ENCODE measurements at regions not wholly inside any gene's neighbourhood (a gene's known extent, or its start where the extent isn't known, plus 50 kb on each side); places are given as distances from the start of the nearest gene placed in this dataset.

- DNase-seq (ENCODE audit: low read depth, low spot score): peak; percentile 92
- no peak overlapping the region for H3K9ac ChIP-seq (ENCODE audit: insufficient read length)
- peak overlapping the region; percentile 50 for H3K4me3 ChIP-seq
- TF ChIP-seq EZH2 (IDR thresholded peaks at IDR 0.05) (no peak), POLR2AphosphoS5 (IDR thresholded peaks at IDR 0.05; ENCODE audit: borderline replicate concordance, low read depth, low read length) (peak; percentile 52; the same call in 1 of the 2 replicates), FOXP2 (optimal IDR thresholded peaks at IDR 0.05; ENCODE audit: control extremely low read depth, extremely low read length, insufficient read depth) (peak; percentile 38)
- peaks cover 3% of the 10 kb centered on the region for H3K36me3 ChIP-seq (ENCODE audit: insufficient read depth, low read length)
- H3K9me3 ChIP-seq (ENCODE audit: low read depth, low read length): no peaks in the 10 kb centered on the region
- peak overlapping the region; percentile 73 for H3K27ac ChIP-seq
Measured at GRCh38 chr4:159677521-159677920, 574.6 kb downstream of the RAPGEF2 start.

GRCh38 chr4:159682996-159683395, 580.1 kb downstream of the RAPGEF2 start:
- Histone ChIP-seq H3K27ac (no peak overlapping the region), H3K9me3 (ENCODE audit: low read depth, low read length) (no peaks in the 10 kb centered on the region), H3K4me3 (no peak overlapping the region), H3K9ac (ENCODE audit: insufficient read length) (no peak overlapping the region), H3K36me3 (ENCODE audit: insufficient read depth, low read length) (peaks cover 3% of the 10 kb centered on the region)
- TF ChIP-seq EZH2 (IDR thresholded peaks at IDR 0.05): no peak
- no peak for TF ChIP-seq POLR2AphosphoS5 (IDR thresholded peaks at IDR 0.05; ENCODE audit: borderline replicate concordance, low read depth, low read length)
- no peak for TF ChIP-seq FOXP2 (optimal IDR thresholded peaks at IDR 0.05; ENCODE audit: control extremely low read depth, extremely low read length, insufficient read depth)
- no peak for DNase-seq (ENCODE audit: low read depth, low spot score)

DNA sequence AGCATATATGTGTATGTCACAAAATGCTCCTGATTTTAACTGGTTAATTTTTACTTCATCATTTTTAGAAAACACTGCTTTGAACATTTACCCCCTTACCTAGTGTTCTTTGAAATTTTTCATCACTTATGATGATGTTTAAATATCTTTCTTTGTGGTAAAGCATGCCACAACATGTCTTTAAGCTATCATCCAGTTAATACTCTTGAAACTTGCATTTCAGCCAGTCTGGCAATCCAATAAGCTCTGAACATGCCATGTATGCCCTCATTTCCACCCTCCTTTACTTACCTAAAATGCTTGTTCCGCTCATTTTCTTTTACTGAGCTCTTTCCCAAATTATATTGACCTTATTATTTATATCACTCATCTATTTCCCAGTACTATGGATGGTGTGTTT, 581.2 kb downstream of the RAPGEF2 start:
- TF ChIP-seq EZH2 (IDR thresholded peaks at IDR 0.05) (no peak), FOXP2 (optimal IDR thresholded peaks at IDR 0.05; ENCODE audit: control extremely low read depth, extremely low read length, insufficient read depth) (no peak), POLR2AphosphoS5 (IDR thresholded peaks at IDR 0.05; ENCODE audit: borderline replicate concordance, low read depth, low read length) (no peak)
- Histone ChIP-seq H3K36me3 (ENCODE audit: insufficient read depth, low read length) (peaks cover 3% of the 10 kb centered on the region), H3K9me3 (ENCODE audit: low read depth, low read length) (no peaks in the 10 kb centered on the region), H3K27ac (no peak overlapping the region), H3K4me3 (no peak overlapping the region), H3K9ac (ENCODE audit: insufficient read length) (no peak overlapping the region)
- DNase-seq (ENCODE audit: low read depth, low spot score): no peak

DNA sequence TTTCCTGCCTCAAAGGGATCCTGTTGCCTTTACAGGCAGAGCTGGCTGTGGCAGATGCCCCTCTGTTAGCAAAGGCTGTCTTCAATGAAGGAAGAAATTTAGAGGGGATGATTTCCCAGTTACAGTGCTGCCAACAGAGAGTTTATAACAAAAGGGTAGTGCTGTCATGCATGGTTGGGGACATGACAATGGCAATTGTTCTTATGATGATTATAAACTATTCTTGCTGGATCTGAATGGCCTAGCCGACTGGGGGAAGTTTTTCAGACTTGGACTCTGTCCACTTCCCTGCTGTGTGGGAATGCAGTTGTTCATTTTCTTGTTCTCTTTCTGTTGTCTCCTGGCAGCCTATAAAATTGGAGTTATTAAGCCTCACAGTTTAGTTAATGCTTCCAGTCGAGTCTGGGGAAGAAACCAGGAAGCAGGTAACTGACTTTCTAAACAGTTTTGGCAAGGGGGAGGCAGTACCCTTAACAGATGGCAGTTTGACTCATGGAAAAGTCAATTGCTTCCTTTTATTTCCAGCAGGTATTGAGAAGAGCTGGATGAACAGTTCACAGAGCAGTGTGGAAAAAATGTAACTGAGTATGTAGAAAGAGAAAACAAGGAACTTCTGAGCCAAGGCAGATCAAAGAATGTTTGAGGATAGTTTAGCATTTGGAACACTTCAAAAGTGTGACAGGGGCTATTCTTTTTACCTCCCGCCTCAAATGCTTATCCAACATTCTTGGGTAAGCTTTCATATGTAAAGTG, 582.6 kb downstream of the RAPGEF2 start:
- Histone ChIP-seq H3K9me3 (ENCODE audit: low read depth, low read length) (no peaks in the 10 kb centered on the region), H3K27ac (peak overlapping the region; percentile 69), H3K36me3 (ENCODE audit: insufficient read depth, low read length) (no peaks in the 10 kb centered on the region; the same call in 1 of the 2 replicates), H3K4me3 (peak overlapping the region; percentile 14; the same call in 1 of the 2 replicates), H3K9ac (ENCODE audit: insufficient read length) (no peak overlapping the region)
- TF ChIP-seq POLR2AphosphoS5 (IDR thresholded peaks at IDR 0.05; ENCODE audit: borderline replicate concordance, low read depth, low read length) (no peak; the same call in 1 of the 2 replicates), FOXP2 (optimal IDR thresholded peaks at IDR 0.05; ENCODE audit: control extremely low read depth, extremely low read length, insufficient read depth) (no peak), EZH2 (IDR thresholded peaks at IDR 0.05) (no peak)
- no peak for DNase-seq (ENCODE audit: low read depth, low spot score)

DNA sequence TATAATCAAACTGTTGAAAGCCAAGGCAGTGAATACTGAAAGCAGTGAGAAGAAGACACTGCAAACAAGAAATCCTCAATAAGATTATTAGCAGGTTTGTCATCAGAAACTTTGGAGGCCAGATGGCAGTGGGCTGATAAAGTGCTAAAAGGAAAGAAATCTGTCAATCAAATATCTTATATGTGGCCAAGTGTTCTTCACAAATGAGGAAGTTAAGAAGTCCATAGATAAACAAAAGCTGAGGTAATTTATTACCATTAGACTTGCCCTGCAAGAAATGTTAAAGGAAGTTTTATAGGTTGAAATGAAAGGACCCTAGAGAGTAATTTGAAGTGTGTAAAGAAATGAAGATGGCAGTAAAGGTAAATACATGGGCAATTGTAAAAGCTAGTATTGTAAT, 586.6 kb downstream of the RAPGEF2 start:
- no peak for DNase-seq (ENCODE audit: low read depth, low spot score)
- TF ChIP-seq POLR2AphosphoS5 (IDR thresholded peaks at IDR 0.05; ENCODE audit: borderline replicate concordance, low read depth, low read length) (no peak), EZH2 (IDR thresholded peaks at IDR 0.05) (no peak), FOXP2 (optimal IDR thresholded peaks at IDR 0.05; ENCODE audit: control extremely low read depth, extremely low read length, insufficient read depth) (no peak)
- Histone ChIP-seq H3K36me3 (ENCODE audit: insufficient read depth, low read length) (no peaks in the 10 kb centered on the region; the same call in 1 of the 2 replicates), H3K9me3 (ENCODE audit: low read depth, low read length) (peaks cover 3% of the 10 kb centered on the region; the same call in 1 of the 2 replicates), H3K27ac (no peak overlapping the region), H3K9ac (ENCODE audit: insufficient read length) (no peak overlapping the region), H3K4me3 (no peak overlapping the region)

DNA sequence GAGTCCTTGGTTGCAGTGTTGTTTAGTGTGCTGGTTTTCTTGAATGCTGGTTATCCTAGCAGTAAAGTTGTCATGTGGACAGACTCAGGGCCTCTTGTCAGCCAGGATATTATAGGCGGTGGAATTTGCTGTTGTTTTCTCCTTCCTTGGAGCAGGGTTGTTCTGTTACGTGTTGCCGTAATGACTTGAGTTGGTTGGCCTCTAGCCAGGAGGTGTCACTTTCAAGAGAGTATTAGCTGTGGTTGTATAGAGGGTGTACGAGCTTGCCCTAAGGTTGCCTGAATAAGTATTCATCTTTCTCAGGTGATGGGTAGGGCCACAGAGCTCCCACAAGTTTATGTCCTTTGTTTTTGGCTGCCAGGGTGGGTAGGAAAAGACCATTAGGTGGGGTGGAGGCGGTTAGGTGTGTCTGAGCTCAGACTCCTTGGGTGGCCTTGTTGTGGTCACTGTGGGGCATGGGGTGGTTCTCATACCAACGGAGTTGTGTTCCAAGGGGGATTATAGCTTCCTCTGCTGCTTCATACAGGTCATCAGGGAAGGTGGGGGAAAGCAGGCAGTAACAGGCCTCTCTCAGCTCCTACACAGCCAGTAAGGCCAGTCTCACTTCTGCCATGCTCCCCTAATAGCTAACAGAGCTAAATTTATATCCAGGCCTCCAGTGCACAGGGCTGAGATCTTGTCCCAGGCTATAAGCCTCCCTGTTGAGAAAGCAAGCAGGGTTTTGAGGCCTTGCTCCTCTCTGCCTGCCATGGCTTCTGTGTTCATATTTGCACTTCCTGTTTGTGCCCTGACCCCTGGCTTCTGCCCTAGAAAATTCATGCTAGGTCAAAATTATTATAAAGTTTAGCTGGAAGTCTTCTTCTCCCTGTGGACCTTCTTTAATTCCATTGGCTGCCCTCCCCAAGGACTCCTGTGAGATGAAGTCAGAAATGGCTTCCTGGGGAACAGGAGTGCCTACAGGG, 594.7 kb downstream of the RAPGEF2 start:
- TF ChIP-seq FOXP2 (optimal IDR thresholded peaks at IDR 0.05; ENCODE audit: control extremely low read depth, extremely low read length, insufficient read depth) (no peak), EZH2 (IDR thresholded peaks at IDR 0.05) (no peak), POLR2AphosphoS5 (IDR thresholded peaks at IDR 0.05; ENCODE audit: borderline replicate concordance, low read depth, low read length) (no peak)
- Histone ChIP-seq H3K9ac (ENCODE audit: insufficient read length) (no peak overlapping the region), H3K4me3 (no peak overlapping the region), H3K27ac (peak overlapping the region; percentile 70; the same call in 1 of the 2 replicates), H3K9me3 (ENCODE audit: low read depth, low read length) (peaks cover 15% of the 10 kb centered on the region), H3K36me3 (ENCODE audit: insufficient read depth, low read length) (peaks cover 4% of the 10 kb centered on the region; the same call in 1 of the 2 replicates)
- no peak for DNase-seq (ENCODE audit: low read depth, low spot score)

DNA sequence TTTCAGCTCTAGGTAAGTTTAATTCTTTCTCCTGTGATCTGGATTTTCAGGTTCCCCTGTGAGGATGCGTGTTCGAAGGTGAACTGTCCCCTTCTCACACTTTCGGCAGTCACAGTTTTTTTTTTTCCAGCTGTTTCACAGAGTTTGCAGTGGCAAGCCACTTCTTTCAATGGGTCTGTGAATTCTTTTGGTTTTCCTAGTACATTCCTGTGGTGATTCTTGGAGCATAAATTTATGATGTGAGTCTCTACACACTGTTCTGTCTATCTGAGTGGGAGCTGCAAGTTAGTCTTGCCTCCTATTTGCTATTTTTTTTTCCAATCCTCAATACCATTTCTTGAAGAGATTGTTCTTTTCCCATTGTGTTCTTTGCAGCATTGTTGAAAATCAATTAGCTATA, 595.5 kb downstream of the RAPGEF2 start:
- TF ChIP-seq FOXP2 (optimal IDR thresholded peaks at IDR 0.05; ENCODE audit: control extremely low read depth, extremely low read length, insufficient read depth) (no peak), POLR2AphosphoS5 (IDR thresholded peaks at IDR 0.05; ENCODE audit: borderline replicate concordance, low read depth, low read length) (no peak), EZH2 (IDR thresholded peaks at IDR 0.05) (no peak)
- no peak overlapping the region for H3K4me3 ChIP-seq
- peaks cover 15% of the 10 kb centered on the region for H3K9me3 ChIP-seq (ENCODE audit: low read depth, low read length)
- peaks cover 4% of the 10 kb centered on the region; the same call in 1 of the 2 replicates for H3K36me3 ChIP-seq (ENCODE audit: insufficient read depth, low read length)
- peak; percentile 35 for DNase-seq (ENCODE audit: low read depth, low spot score)
- H3K27ac ChIP-seq: peak overlapping the region; percentile 70; the same call in 1 of the 2 replicates
- no peak overlapping the region for H3K9ac ChIP-seq (ENCODE audit: insufficient read length)

DNA sequence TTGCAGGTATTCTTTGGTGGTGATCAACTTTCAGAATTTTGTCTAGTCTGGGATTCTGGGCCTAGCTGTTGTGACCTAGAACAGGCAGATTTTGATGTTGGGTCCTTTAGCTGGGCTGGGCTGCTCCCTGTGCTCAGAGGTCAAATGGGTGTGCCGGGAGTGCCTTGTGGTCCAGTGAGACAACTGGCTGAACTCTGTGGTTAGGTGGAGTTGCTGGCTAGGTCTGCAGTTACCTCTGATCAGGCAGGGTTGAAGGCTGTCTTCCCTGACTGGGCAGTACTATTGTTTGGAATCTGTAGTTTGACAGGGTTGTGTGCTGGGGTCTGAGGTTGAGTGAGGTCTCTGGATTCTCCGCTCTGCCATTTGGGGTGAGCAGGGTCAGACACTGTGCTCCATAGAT, 599.3 kb downstream of the RAPGEF2 start:
- no peak overlapping the region for H3K4me3 ChIP-seq
- TF ChIP-seq POLR2AphosphoS5 (IDR thresholded peaks at IDR 0.05; ENCODE audit: borderline replicate concordance, low read depth, low read length): no peak
- TF ChIP-seq EZH2 (IDR thresholded peaks at IDR 0.05): no peak
- TF ChIP-seq FOXP2 (optimal IDR thresholded peaks at IDR 0.05; ENCODE audit: control extremely low read depth, extremely low read length, insufficient read depth): no peak
- H3K9ac ChIP-seq (ENCODE audit: insufficient read length): no peak overlapping the region
- H3K36me3 ChIP-seq (ENCODE audit: insufficient read depth, low read length): peaks cover 4% of the 10 kb centered on the region; the same call in 1 of the 2 replicates
- H3K27ac ChIP-seq: no peak overlapping the region
- DNase-seq (ENCODE audit: low read depth, low spot score): no peak
- peaks cover 15% of the 10 kb centered on the region for H3K9me3 ChIP-seq (ENCODE audit: low read depth, low read length)
